ENCODE measurements at regions not wholly inside any gene's neighbourhood (a gene's known extent, or its start where the extent isn't known, plus 50 kb on each side); places are given as distances from the start of the nearest gene placed in this dataset.
A peak's percentile ranks its signal among the peaks of the same experiment; 100 is the strongest.

- Histone ChIP-seq H2BK5ac (ENCODE audit: low read length) (no peak overlapping the region), H3K4me3 (ENCODE audit: low read length in 2 of 2) (no peak overlapping the region), H3K9me3 (replicated peaks in 1 of 2; ENCODE audit: control insufficient read depth in 2 of 2, insufficient read depth in 1 of 2, low read depth in 1 of 2, low read length in 2 of 2) (no peaks in the 10 kb centered on the region), H3K18ac (ENCODE audit: low read length) (no peak overlapping the region), H3K4ac (ENCODE audit: low read length) (no peak overlapping the region), H3K14ac (ENCODE audit: low read length) (no peak overlapping the region), H3K4me1 (ENCODE audit: control insufficient read depth in 2 of 2, insufficient read depth in 1 of 2, low read depth in 1 of 2, low read length in 2 of 2) (peaks cover 0 to 2% of the 10 kb centered on the region in 2 donors), H3K36me3 (replicated peaks in 1 of 2; ENCODE audit: control insufficient read depth in 2 of 2, insufficient read depth in 2 of 2, low read length in 2 of 2) (no peaks in the 10 kb centered on the region), H3K23ac (ENCODE audit: low read depth, low read length, poor library complexity) (no peak overlapping the region), H4K91ac (ENCODE audit: low read depth, low read length, poor library complexity) (no peak overlapping the region), H3K27ac (replicated peaks; ENCODE audit: low read length) (no peak overlapping the region), H2BK120ac (ENCODE audit: low read depth, low read length) (no peak overlapping the region), H3K79me1 (ENCODE audit: low read depth, low read length) (no peaks in the 10 kb centered on the region), H2BK15ac (ENCODE audit: low read length) (no peak overlapping the region), H3K27me3 (ENCODE audit: control insufficient read depth in 3 of 3, insufficient read depth in 3 of 3, low read depth in 1 of 3, low read length in 3 of 3) (no peaks in the 10 kb centered on the region), H3K4me2 (ENCODE audit: insufficient read depth, low read length, poor library complexity, severe bottlenecking) (no peak overlapping the region), H3K9ac (ENCODE audit: low read depth, low read length, poor library complexity) (no peak overlapping the region), H2AFZ (ENCODE audit: low read length) (no peak overlapping the region), H2BK12ac (ENCODE audit: low read length) (no peak overlapping the region), H2AK5ac (ENCODE audit: low read depth, low read length) (no peak overlapping the region), H4K8ac (ENCODE audit: low read depth, low read length) (no peak overlapping the region)
- no CpG with 5 or more reads among the region's 2 CpGs for WGBS, 2 donors (ENCODE audit: extremely low coverage in 2 of 2, insufficient read length in 2 of 2, insufficient replicate concordance in 1 of 2)
- DNase-seq (ENCODE audit: low spot score): no peak
These were observed 107.7 kb upstream of the TSC22D2 start for GRCh38 chr3:150300388-150300787.

GRCh38 chr3:150299201-150299600 lies 108.9 kb upstream of the TSC22D2 start:
- H3K9ac ChIP-seq (ENCODE audit: low read depth, low read length, poor library complexity): no peak overlapping the region
- H3K14ac ChIP-seq (ENCODE audit: low read length): no peak overlapping the region
- no peak for DNase-seq (ENCODE audit: low spot score)
- H3K18ac ChIP-seq (ENCODE audit: low read length): no peak overlapping the region
- no peak overlapping the region for H3K27ac ChIP-seq (replicated peaks; ENCODE audit: low read length)
- no CpG with 5 or more reads among the region's 2 CpGs for WGBS, 2 donors (ENCODE audit: extremely low coverage in 2 of 2, insufficient read length in 2 of 2, insufficient replicate concordance in 1 of 2)
- H2AK5ac ChIP-seq (ENCODE audit: low read depth, low read length): no peak overlapping the region
- no peak overlapping the region for H3K23ac ChIP-seq (ENCODE audit: low read depth, low read length, poor library complexity)
- H2BK120ac ChIP-seq (ENCODE audit: low read depth, low read length): no peak overlapping the region
- no peak overlapping the region for H2BK5ac ChIP-seq (ENCODE audit: low read length)
- H3K36me3 ChIP-seq (replicated peaks in 1 of 2; ENCODE audit: control insufficient read depth in 2 of 2, insufficient read depth in 2 of 2, low read length in 2 of 2): no peaks in the 10 kb centered on the region
- H3K79me1 ChIP-seq (ENCODE audit: low read depth, low read length): no peaks in the 10 kb centered on the region
- no peak overlapping the region for H2BK15ac ChIP-seq (ENCODE audit: low read length)
- no peak overlapping the region for H2AFZ ChIP-seq (ENCODE audit: low read length)
- peaks cover 0 to 2% of the 10 kb centered on the region in 2 donors for H3K4me1 ChIP-seq (ENCODE audit: control insufficient read depth in 2 of 2, insufficient read depth in 1 of 2, low read depth in 1 of 2, low read length in 2 of 2)
- H3K4me3 ChIP-seq (ENCODE audit: low read length in 2 of 2): no peak overlapping the region
- no peak overlapping the region for H4K91ac ChIP-seq (ENCODE audit: low read depth, low read length, poor library complexity)
- H3K4ac ChIP-seq (ENCODE audit: low read length): no peak overlapping the region
- no peak overlapping the region for H2BK12ac ChIP-seq (ENCODE audit: low read length)
- H4K8ac ChIP-seq (ENCODE audit: low read depth, low read length): no peak overlapping the region
- H3K9me3 ChIP-seq (replicated peaks in 1 of 2; ENCODE audit: control insufficient read depth in 2 of 2, insufficient read depth in 1 of 2, low read depth in 1 of 2, low read length in 2 of 2): no peaks in the 10 kb centered on the region
- H3K4me2 ChIP-seq (ENCODE audit: insufficient read depth, low read length, poor library complexity, severe bottlenecking): no peak overlapping the region
- H3K27me3 ChIP-seq (ENCODE audit: control insufficient read depth in 3 of 3, insufficient read depth in 3 of 3, low read depth in 1 of 3, low read length in 3 of 3): no peaks in the 10 kb centered on the region

GRCh38 chr3:150296966-150297365 lies 111.1 kb upstream of the TSC22D2 start:
- no peak overlapping the region for H3K18ac ChIP-seq (ENCODE audit: low read length)
- no peak overlapping the region for H3K27ac ChIP-seq (replicated peaks; ENCODE audit: low read length)
- H3K23ac ChIP-seq (ENCODE audit: low read depth, low read length, poor library complexity): no peak overlapping the region
- H3K79me1 ChIP-seq (ENCODE audit: low read depth, low read length): no peaks in the 10 kb centered on the region
- no peak overlapping the region for H2AFZ ChIP-seq (ENCODE audit: low read length)
- H3K4me3 ChIP-seq (ENCODE audit: low read length in 2 of 2): no peak overlapping the region
- H4K91ac ChIP-seq (ENCODE audit: low read depth, low read length, poor library complexity): no peak overlapping the region
- no peak overlapping the region for H2BK12ac ChIP-seq (ENCODE audit: low read length)
- peaks cover 0 to 2% of the 10 kb centered on the region in 2 donors for H3K4me1 ChIP-seq (ENCODE audit: control insufficient read depth in 2 of 2, insufficient read depth in 1 of 2, low read depth in 1 of 2, low read length in 2 of 2)
- H2BK15ac ChIP-seq (ENCODE audit: low read length): no peak overlapping the region
- no peak overlapping the region for H2AK5ac ChIP-seq (ENCODE audit: low read depth, low read length)
- WGBS, 2 donors (ENCODE audit: extremely low coverage in 2 of 2, insufficient read length in 2 of 2, insufficient replicate concordance in 1 of 2): no CpG with 5 or more reads among the region's 3 CpGs
- no peaks in the 10 kb centered on the region for H3K27me3 ChIP-seq (ENCODE audit: control insufficient read depth in 3 of 3, insufficient read depth in 3 of 3, low read depth in 1 of 3, low read length in 3 of 3)
- H3K14ac ChIP-seq (ENCODE audit: low read length): no peak overlapping the region
- H3K4me2 ChIP-seq (ENCODE audit: insufficient read depth, low read length, poor library complexity, severe bottlenecking): no peak overlapping the region
- no peak for DNase-seq (ENCODE audit: low spot score)
- no peaks in the 10 kb centered on the region for H3K9me3 ChIP-seq (replicated peaks in 1 of 2; ENCODE audit: control insufficient read depth in 2 of 2, insufficient read depth in 1 of 2, low read depth in 1 of 2, low read length in 2 of 2)
- no peak overlapping the region for H3K9ac ChIP-seq (ENCODE audit: low read depth, low read length, poor library complexity)
- H4K8ac ChIP-seq (ENCODE audit: low read depth, low read length): no peak overlapping the region
- H2BK120ac ChIP-seq (ENCODE audit: low read depth, low read length): no peak overlapping the region
- H3K36me3 ChIP-seq (replicated peaks in 1 of 2; ENCODE audit: control insufficient read depth in 2 of 2, insufficient read depth in 2 of 2, low read length in 2 of 2): no peaks in the 10 kb centered on the region
- no peak overlapping the region for H3K4ac ChIP-seq (ENCODE audit: low read length)
- no peak overlapping the region for H2BK5ac ChIP-seq (ENCODE audit: low read length)

- H3K9me3 ChIP-seq (replicated peaks in 1 of 2; ENCODE audit: control insufficient read depth in 2 of 2, insufficient read depth in 1 of 2, low read depth in 1 of 2, low read length in 2 of 2): no peaks in the 10 kb centered on the region
- peaks cover 0 to 2% of the 10 kb centered on the region in 2 donors for H3K4me1 ChIP-seq (ENCODE audit: control insufficient read depth in 2 of 2, insufficient read depth in 1 of 2, low read depth in 1 of 2, low read length in 2 of 2)
- H4K91ac ChIP-seq (ENCODE audit: low read depth, low read length, poor library complexity): no peak overlapping the region
- H2AK5ac ChIP-seq (ENCODE audit: low read depth, low read length): no peak overlapping the region
- H3K36me3 ChIP-seq (replicated peaks in 1 of 2; ENCODE audit: control insufficient read depth in 2 of 2, insufficient read depth in 2 of 2, low read length in 2 of 2): no peaks in the 10 kb centered on the region
- H3K27me3 ChIP-seq (ENCODE audit: control insufficient read depth in 3 of 3, insufficient read depth in 3 of 3, low read depth in 1 of 3, low read length in 3 of 3): no peaks in the 10 kb centered on the region
- H2BK120ac ChIP-seq (ENCODE audit: low read depth, low read length): no peak overlapping the region
- no peak overlapping the region for H4K8ac ChIP-seq (ENCODE audit: low read depth, low read length)
- no peak overlapping the region for H3K4me2 ChIP-seq (ENCODE audit: insufficient read depth, low read length, poor library complexity, severe bottlenecking)
- H2BK5ac ChIP-seq (ENCODE audit: low read length): no peak overlapping the region
- no peak overlapping the region for H2BK12ac ChIP-seq (ENCODE audit: low read length)
- no peak overlapping the region for H3K18ac ChIP-seq (ENCODE audit: low read length)
- no peaks in the 10 kb centered on the region for H3K79me1 ChIP-seq (ENCODE audit: low read depth, low read length)
- H3K4ac ChIP-seq (ENCODE audit: low read length): no peak overlapping the region
- no peak overlapping the region for H3K23ac ChIP-seq (ENCODE audit: low read depth, low read length, poor library complexity)
- no peak overlapping the region for H3K27ac ChIP-seq (replicated peaks; ENCODE audit: low read length)
- peak overlapping the region; percentile 30 for H2AFZ ChIP-seq (ENCODE audit: low read length)
- no peak overlapping the region for H3K14ac ChIP-seq (ENCODE audit: low read length)
- DNase-seq (ENCODE audit: low spot score): no peak
- no CpG with 5 or more reads among the region's 5 CpGs for WGBS, 2 donors (ENCODE audit: extremely low coverage in 2 of 2, insufficient read length in 2 of 2, insufficient replicate concordance in 1 of 2)
- H2BK15ac ChIP-seq (ENCODE audit: low read length): no peak overlapping the region
- no peak overlapping the region for H3K4me3 ChIP-seq (ENCODE audit: low read length in 2 of 2)
- H3K9ac ChIP-seq (ENCODE audit: low read depth, low read length, poor library complexity): no peak overlapping the region
These were observed 111.9 kb upstream of the TSC22D2 start for GRCh38 chr3:150296123-150296735.
